SK-N-SH (cell line): ENCODE measurements at regions not wholly inside any gene's neighbourhood (a gene's known extent, or its start where the extent isn't known, plus 50 kb on each side); places are given as distances from the start of the nearest gene placed in this dataset.

Source experiments
- CTCF ChIA-PET: fragments of 300-600, 350-600 bp; formaldehyde crosslinking; extraction: SDS; loops from one replicate; lab custom pipeline; 2021; lab: Yijun Ruan, JAX
- POLR2A ChIA-PET: fragments of 350-600 bp; sonication (Branson Sonifier 250); formaldehyde crosslinking; extraction: SDS; loops from one replicate; lab custom pipeline; 2020; ENCODE audit warnings: antibody characterized with exemption, inconsistent platforms; lab: Yijun Ruan, JAX
- DNase-seq: peaks from one replicate; pipeline ENCODE4 v3.0.0; 2012
- H2AFZ ChIP-seq: fragments of 200-600 bp; sonication (generic); 2 replicates; pipeline ENCODE4 v1.8.1; 2016; ENCODE audit warnings: antibody characterized with exemption, mild to moderate bottlenecking, low read depth
- H3F3A ChIP-seq: fragments of 200-600 bp; sonication (generic); replicated peaks from 2 replicates; pipeline ENCODE3; 2016; ENCODE audit warnings: antibody characterized with exemption, mild to moderate bottlenecking; ENCODE audit not compliant: insufficient read depth
- H3K27ac ChIP-seq, 2 experiments: fragments of 200-500 bp in 1 of 2; fragments of 200-600 bp in 1 of 2; sonication (Bioruptor generic) in 1 of 2; sonication (generic), shearing (Covaris generic) in 1 of 2; 2 replicates each; pipeline versions ENCODE4 v1.5.1 to v1.6.1; 2014 to 2016; ENCODE audit warnings: low read depth in 2 of 2, inconsistent platforms in 1 of 2, low read length in 1 of 2, mild to moderate bottlenecking in 1 of 2, mixed read lengths in 1 of 2
- H3K27me3 ChIP-seq: fragments of 200-600 bp; sonication (generic), shearing (Covaris generic); 2 replicates; pipeline ENCODE4 v1.6.1; 2016; ENCODE audit warnings: mixed run types; ENCODE audit not compliant: insufficient read depth
- H3K36me3 ChIP-seq, 2 experiments: fragments of 200-500 bp in 1 of 2; fragments of 200-600 bp in 1 of 2; sonication (Bioruptor generic) in 1 of 2; sonication (generic) in 1 of 2; replicated peaks in 1 of 2; 2 replicates each; pipeline versions ENCODE3 to v1.5.1; 2014 to 2016; ENCODE audit warnings: low read length in 1 of 2, mild to moderate bottlenecking in 1 of 2; ENCODE audit not compliant: insufficient read depth in 2 of 2, control insufficient read depth in 1 of 2
- H3K4me1 ChIP-seq, 2 experiments: fragments of 200-500 bp in 1 of 2; fragments of 200-600 bp in 1 of 2; sonication (Bioruptor generic) in 1 of 2; sonication (generic), shearing (Covaris generic) in 1 of 2; 2 replicates each; pipeline versions ENCODE4 v1.5.1 to v1.6.1; 2014 to 2016; ENCODE audit warnings: low read depth in 1 of 2, low read length in 1 of 2, mixed run types in 1 of 2; ENCODE audit not compliant: insufficient read depth in 2 of 2, control insufficient read depth in 1 of 2
- H3K4me2 ChIP-seq: fragments of 200-600 bp; sonication (generic), shearing (Covaris generic); 2 replicates; pipeline ENCODE4 v1.6.1; 2017; ENCODE audit warnings: mixed run types
- H3K4me3 ChIP-seq, 2 experiments: fragments of 200-500 bp in 1 of 2; fragments of 200-600 bp in 1 of 2; sonication (Bioruptor generic) in 1 of 2; sonication (generic), shearing (Covaris generic) in 1 of 2; 2 replicates each; pipeline versions ENCODE4 v1.5.1 to v1.8.1; 2014 to 2016; ENCODE audit warnings: low read depth in 2 of 2, inconsistent platforms in 1 of 2, low read length in 1 of 2, mild to moderate bottlenecking in 1 of 2, mixed read lengths in 1 of 2, moderate library complexity in 1 of 2
- H3K79me2 ChIP-seq: fragments of 200-600 bp; sonication (generic); 2 replicates; pipeline ENCODE4 v1.8.1; 2017; ENCODE audit warnings: mild to moderate bottlenecking; ENCODE audit not compliant: insufficient read depth
- H3K9ac ChIP-seq: fragments of 200-600 bp; sonication (generic); 2 replicates; pipeline ENCODE4 v1.6.1; 2017; ENCODE audit warnings: mixed run types
- H3K9me2 ChIP-seq: fragments of 200-600 bp; sonication (generic); 2 replicates; pipeline ENCODE4 v1.6.1; 2017; ENCODE audit warnings: mixed run types
- H3K9me3 ChIP-seq: fragments of 200-600 bp; sonication (generic); 2 replicates; pipeline ENCODE4 v1.6.1; 2017; ENCODE audit warnings: mixed run types, mild to moderate bottlenecking, moderate library complexity
- H4K20me1 ChIP-seq: fragments of 200-600 bp; sonication (generic); 2 replicates; pipeline ENCODE4 v1.6.1; 2017; ENCODE audit warnings: mild to moderate bottlenecking, mixed run types; ENCODE audit not compliant: insufficient read depth
- CTCF ChIP-seq: fragments of 200-600 bp; sonication (generic); IDR thresholded peaks from 2 replicates; pipeline ENCODE4 v1.6.1; 2017; ENCODE audit warnings: antibody characterized with exemption, mild to moderate bottlenecking, moderate library complexity
- FOXM1 ChIP-seq: IDR thresholded peaks from 2 replicates; pipeline ENCODE4 v1.4.0; 2012; ENCODE audit warnings: low read depth, mild to moderate bottlenecking
- MAX ChIP-seq: IDR thresholded peaks from 2 replicates; pipeline ENCODE4 v1.4.0; 2012; ENCODE audit warnings: low read depth
- MEF2A ChIP-seq: IDR thresholded peaks from 2 replicates; pipeline ENCODE4 v1.4.0; 2012; ENCODE audit warnings: low read depth, borderline replicate concordance
- NFIC ChIP-seq: IDR thresholded peaks from 2 replicates; pipeline ENCODE4 v1.4.0; 2012; ENCODE audit warnings: borderline replicate concordance
- NRF1 ChIP-seq: IDR thresholded peaks from 2 replicates; pipeline ENCODE4 v1.6.1; 2012; ENCODE audit warnings: low read depth, mild to moderate bottlenecking, low read length
- PBX3 ChIP-seq: IDR thresholded peaks from 2 replicates; pipeline ENCODE4; 2012
- POLR2AphosphoS5 ChIP-seq: IDR thresholded peaks from 2 replicates; pipeline ENCODE4 v1.6.1; 2012; ENCODE audit warnings: low read depth, low read length
- RAD21 ChIP-seq: IDR thresholded peaks from 2 replicates; pipeline ENCODE4 v1.6.1; 2012; ENCODE audit warnings: mild to moderate bottlenecking, low read length
- RCOR1 ChIP-seq: fragments of 150-350 bp; IDR thresholded peaks from 2 replicates; pipeline ENCODE4 v1.6.1; 2017; ENCODE audit warnings: antibody characterized with exemption, low read length
- TAF1 ChIP-seq: IDR thresholded peaks from 2 replicates; pipeline ENCODE4 v1.6.1; 2012; ENCODE audit warnings: low read depth, mild to moderate bottlenecking, low read length, moderate library complexity, borderline replicate concordance
- TEAD4 ChIP-seq: IDR thresholded peaks from 2 replicates; pipeline ENCODE4 v1.4.0; 2012; ENCODE audit warnings: mild to moderate bottlenecking, borderline replicate concordance; ENCODE audit not compliant: insufficient read depth
- USF1 ChIP-seq: IDR thresholded peaks from 2 replicates; pipeline ENCODE4 v1.4.0; 2012; ENCODE audit warnings: low read depth, borderline replicate concordance
- USF2 ChIP-seq: fragments of 150-350 bp; IDR thresholded peaks from 2 replicates; pipeline ENCODE4 v1.6.1; 2017; ENCODE audit warnings: antibody characterized with exemption, low read length, low read depth, borderline replicate concordance
- YY1 ChIP-seq: IDR thresholded peaks from 2 replicates; pipeline ENCODE4 v1.4.0; 2012; ENCODE audit warnings: low read depth, mild to moderate bottlenecking
- ZBTB33 ChIP-seq: IDR thresholded peaks from 2 replicates; pipeline ENCODE4 v1.4.0; 2012; ENCODE audit warnings: low read depth, borderline replicate concordance
- WGBS: methylation state at CpG from one replicate; pipeline ENCODE4 v1.1.6; 2017; ENCODE audit warnings: low lambda C conversion rate; 5-methylcytosine and 5-hydroxymethylcytosine counted together

- Histone ChIP-seq H3K9me2 (no peaks in the 10 kb centered on the region), H3K9ac (no peak overlapping the region), H3F3A (no peaks in the 10 kb centered on the region), H3K27ac (no peak overlapping the region), H3K4me3 (no peak overlapping the region), H3K27me3 (peaks cover 65% of the 10 kb centered on the region), H3K4me1 (no peaks in the 10 kb centered on the region; a peak in 1 of 4 replicates), H3K9me3 (no peaks in the 10 kb centered on the region), H3K4me2 (no peak overlapping the region), H4K20me1 (no peaks in the 10 kb centered on the region), H3K36me3 (no peaks in the 10 kb centered on the region), H2AFZ (no peak overlapping the region), H3K79me2 (no peaks in the 10 kb centered on the region)
- no peak for TF ChIP-seq POLR2AphosphoS5
- no peak for TF ChIP-seq ZBTB33
- no peak for TF ChIP-seq RCOR1
- no peak for TF ChIP-seq YY1
- TF ChIP-seq USF2: no peak
- TF ChIP-seq TEAD4: no peak
- no peak for TF ChIP-seq NFIC
- ChIA-PET CTCF (interaction anchor here (0.9 to 23.4 kb wide), 14 partner anchors 7 to 368 kb away, joined by 3 to 1340 read pairs (median 41); partner anchors contain the start of gene RBFOX3), POLR2A (no interaction called here)
- no peak for DNase-seq
- WGBS: 33% methylated on average over 6 of the region's 13 CpGs
These were observed 215.3 kb downstream of the RBFOX3 start for GRCh38 chr17:79395545-79395944.

GRCh38 chr17:79395066-79395465 lies 215.8 kb downstream of the RBFOX3 start:
- Histone ChIP-seq H3K9ac (no peak overlapping the region), H3K4me1 (no peaks in the 10 kb centered on the region; a peak in 1 of 4 replicates), H3K79me2 (no peaks in the 10 kb centered on the region), H4K20me1 (no peaks in the 10 kb centered on the region), H3K4me2 (no peak overlapping the region), H2AFZ (no peak overlapping the region), H3K36me3 (no peaks in the 10 kb centered on the region), H3K4me3 (no peak overlapping the region), H3F3A (no peaks in the 10 kb centered on the region), H3K9me3 (no peaks in the 10 kb centered on the region), H3K27ac (no peak overlapping the region), H3K9me2 (no peaks in the 10 kb centered on the region), H3K27me3 (peaks cover 65% of the 10 kb centered on the region)
- 43% methylated on average over 9 of the region's 10 CpGs for WGBS
- ChIA-PET CTCF (interaction anchor here (0.9 to 23.4 kb wide), 15 partner anchors 15 to 368 kb away, joined by 3 to 1340 read pairs (median 45); partner anchors contain the start of gene RBFOX3), POLR2A (no interaction called here)
- DNase-seq: no peak
- TF ChIP-seq NRF1 (no peak), TAF1 (no peak), PBX3 (no peak), USF1 (no peak), MEF2A (no peak), MAX (no peak), FOXM1 (no peak), RAD21 (no peak), CTCF (no peak)
